Stimulated activated CD4-positive, alpha-beta T cell treated with anti-CD3 and anti-CD28 coated beads, TNF-alpha, amount 100 ng/mL, for 1 hour (primary cell): ENCODE measurements at regions not wholly inside any gene's neighbourhood (a gene's known extent, or its start where the extent isn't known, plus 50 kb on each side); places are given as distances from the start of the nearest gene placed in this dataset.
"Not testable (repeated sequence)": the region's sequence is repeated elsewhere in the genome, so short reads cannot be mapped to it uniquely, and the experiment has no call there.

Experiments used
- DNase-seq, 3 donors: peaks; one replicate each; pipeline ENCODE4 v3.0.0-alpha.2; 2020; ENCODE audit warnings: low read depth in 3 of 3, low spot score in 1 of 3

DNA sequence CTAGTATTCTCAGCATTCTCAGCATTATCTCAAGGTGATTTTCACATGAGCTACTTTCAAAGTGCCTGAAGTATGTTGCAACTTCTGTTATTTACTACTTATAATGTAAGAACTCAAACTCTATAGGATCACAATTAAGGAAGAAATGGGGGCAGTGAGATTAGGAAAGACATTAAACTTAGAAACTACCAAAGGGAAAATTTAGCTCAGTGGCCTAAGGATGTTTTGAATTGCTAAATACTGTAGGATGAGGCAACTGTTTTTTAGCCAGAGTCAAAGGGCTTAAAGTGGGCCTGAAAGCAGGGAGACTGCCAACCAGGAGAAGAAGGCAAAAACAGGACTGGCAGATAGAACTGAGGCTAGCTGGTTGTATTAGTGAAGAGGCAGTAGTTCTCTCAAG, 55.5 kb upstream of the MBNL1 start:
- DNase-seq = no peak

DNA sequence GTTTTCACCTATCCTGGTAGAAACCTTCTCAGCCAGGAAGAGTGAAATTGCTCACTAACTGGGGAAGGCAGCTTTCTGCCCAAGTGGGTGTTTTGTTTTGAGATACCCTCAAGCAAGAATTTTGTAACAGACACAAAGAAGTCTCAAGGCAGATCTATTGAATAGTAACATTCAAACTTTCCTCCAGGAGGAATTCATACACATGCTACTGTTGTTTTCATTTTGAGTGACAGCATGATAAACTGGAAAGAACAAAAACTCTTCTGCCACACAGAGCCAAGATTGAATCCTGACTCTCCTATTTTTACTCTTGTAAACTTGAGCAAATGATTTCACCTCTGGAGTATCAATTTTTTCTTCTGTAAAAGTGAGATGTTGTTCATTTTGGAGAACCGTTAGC, 54.8 kb upstream of the MBNL1 start:
- no peak for DNase-seq

DNA sequence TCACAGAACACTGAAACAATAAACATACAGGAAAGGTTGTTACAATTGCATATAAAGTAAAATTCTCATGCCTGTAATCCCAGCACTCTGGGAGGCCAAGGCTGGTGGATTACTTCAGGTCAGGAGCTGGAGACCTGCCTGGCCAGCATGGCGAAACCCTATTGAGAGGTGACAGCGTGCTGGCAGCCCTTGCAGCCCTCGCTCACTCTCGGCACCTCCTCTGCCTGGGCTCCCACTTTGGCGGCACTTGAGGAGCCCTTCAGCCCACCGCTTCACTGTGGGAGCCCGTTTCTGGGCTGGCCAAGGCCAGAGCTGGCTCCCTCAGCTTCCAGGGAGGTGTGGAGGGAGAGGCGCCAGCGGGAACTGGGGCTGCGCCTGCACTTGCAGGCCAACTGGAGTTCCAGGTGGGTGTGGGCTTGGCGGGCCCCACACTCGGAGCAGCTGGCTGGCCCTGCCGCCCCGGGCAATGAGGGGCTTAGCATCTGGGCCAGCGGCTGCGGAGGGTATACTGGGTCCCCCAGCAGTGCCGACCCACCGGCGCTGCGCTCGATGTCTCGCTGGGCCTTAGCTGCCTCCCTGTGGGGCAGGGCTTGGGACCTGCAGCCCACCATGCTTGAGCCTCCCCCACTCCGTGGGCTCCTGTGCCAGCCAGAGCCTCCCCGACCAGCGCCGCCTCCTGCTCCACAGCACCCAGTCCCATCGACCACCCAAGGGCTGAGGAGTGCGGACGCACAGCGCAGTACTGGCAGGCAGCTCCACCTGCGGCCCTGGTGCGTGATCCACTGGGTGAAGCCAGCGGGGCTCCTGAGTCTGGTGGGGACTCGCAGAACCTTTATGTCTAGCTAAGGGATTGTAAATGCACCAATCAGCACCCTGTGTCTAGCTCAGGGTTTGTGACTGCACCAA, 51.5 kb upstream of the MBNL1 start:
- not testable (repeated sequence) for DNase-seq

GRCh38 chr3:152218602-152219001, 50.1 kb upstream of the MBNL1 start:
- no peak for DNase-seq
